ENCODE measurements at regions not wholly inside any gene's neighbourhood (a gene's known extent, or its start where the extent isn't known, plus 50 kb on each side); places are given as distances from the start of the nearest gene placed in this dataset.

- DNase-seq = no peak
These were observed 182.4 kb upstream of the MCHR2 start for GRCh38 chr6:100176311-100176950.

GRCh38 chr6:100175814-100176310 is 181.8 kb upstream of the MCHR2 start:
- DNase-seq = no peak

GRCh38 chr6:100173211-100173610 is 179.2 kb upstream of the MCHR2 start:
- DNase-seq = no peak

- no peak for DNase-seq
These were observed 178.3 kb upstream of the MCHR2 start for GRCh38 chr6:100172322-100172713.

DNA sequence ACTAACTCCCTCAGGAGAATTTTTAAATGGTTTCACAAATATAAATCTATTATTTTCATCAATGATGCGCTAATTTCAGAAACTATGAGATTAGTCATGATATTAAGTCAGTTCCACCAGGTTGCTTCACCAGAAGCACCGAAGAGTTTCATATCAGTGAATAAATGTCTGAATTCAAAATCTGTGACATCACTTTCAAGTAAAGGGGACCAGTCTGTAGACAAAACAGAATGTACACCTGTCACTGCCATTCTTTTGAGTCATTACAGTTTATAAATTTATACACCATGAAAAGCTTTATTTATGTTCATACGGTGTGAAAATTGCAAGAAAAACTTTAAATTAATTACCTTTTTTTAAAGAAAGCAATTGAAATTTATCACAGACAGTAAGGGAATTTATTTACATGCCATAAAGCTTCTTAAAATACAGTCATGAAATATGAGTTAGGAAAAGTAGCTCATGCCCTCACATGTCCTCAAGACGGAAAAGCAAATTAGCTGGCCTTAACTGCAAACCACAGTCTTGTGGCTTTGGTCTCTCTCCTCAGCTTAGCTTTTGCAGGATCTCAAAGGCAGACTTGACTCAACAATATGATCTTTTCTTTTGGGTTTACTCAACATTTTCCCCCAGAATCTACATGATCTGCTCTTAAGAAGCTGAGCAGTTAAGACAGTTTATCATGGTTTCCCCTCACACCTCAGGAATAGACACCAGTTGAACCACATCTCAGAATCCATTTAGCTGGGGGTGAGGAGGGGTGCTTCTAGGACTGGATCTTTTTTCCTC is 177.7 kb upstream of the MCHR2 start:
- DNase-seq = no peak

- DNase-seq = no peak
These were observed 174.1 kb upstream of the MCHR2 start for GRCh38 chr6:100168148-100168547.

DNA sequence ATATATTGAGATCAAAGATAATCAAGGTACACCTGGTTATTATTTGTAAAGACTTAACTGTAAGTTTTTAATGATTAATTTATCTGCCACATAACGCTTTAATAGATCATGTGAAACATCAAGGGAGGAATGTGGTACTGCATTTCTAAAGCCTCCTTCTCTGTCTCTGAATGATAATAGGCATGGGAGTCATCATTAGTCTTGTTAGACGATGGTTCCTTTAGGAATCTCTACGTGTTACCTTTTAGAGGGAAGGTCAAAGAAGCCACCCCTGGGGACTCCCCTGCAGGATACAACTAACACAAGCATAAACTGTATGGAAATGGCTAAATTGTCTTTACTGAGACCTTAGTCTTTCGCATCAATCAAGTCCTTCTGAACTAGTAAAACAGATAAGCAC is 173.6 kb upstream of the MCHR2 start:
- no peak for DNase-seq

- DNase-seq = no peak
These were observed 172.9 kb upstream of the MCHR2 start for GRCh38 chr6:100166956-100167355.

GRCh38 chr6:100165442-100165841 is 171.4 kb upstream of the MCHR2 start:
- DNase-seq = no peak

DNA sequence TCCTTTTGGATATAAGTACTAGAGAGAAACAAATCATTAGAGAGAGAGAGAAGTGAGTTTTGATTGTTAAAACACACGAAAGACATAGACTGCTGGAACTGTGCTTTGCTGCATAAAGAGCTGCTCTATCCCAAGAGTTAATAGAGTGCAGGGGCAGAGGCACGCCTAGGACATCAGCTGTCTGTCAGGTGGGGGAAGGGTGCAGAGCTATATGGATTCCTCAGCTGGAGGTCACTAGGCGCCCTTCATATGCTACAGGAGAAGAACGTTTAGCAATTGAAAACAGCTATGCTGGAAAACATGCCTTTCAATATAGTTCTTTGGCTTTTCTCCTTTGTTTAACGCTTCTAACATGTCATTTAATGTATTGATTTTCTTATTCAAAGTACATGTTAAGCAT is 169.0 kb upstream of the MCHR2 start:
- DNase-seq = no peak

DNA sequence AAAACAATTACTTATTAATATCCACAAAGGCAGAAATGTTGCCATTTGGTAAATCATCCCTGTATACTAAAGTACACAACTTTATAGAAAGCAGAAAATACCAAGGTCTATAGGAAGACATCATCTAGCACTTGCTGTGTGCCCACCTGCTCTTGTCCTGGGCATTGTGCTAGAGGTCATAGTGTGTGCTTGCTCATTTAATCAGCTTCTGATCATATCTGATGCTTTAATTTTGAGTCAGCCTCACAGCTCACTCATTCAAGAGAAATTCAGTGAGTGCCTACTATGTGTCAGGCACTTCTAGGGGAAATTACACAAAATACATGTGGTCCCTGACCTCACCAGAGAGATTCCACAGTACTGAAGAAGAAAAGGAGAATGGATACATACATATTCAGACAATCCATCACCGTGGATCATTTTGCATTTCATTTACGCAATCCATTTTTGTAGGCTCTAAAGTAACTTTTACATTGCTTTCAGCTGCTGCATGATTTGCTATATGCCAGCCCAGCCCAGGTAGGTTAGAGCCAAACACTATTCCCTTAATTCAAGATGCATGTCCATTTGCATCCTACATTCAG is 167.9 kb upstream of the MCHR2 start:
- DNase-seq = no peak

DNA sequence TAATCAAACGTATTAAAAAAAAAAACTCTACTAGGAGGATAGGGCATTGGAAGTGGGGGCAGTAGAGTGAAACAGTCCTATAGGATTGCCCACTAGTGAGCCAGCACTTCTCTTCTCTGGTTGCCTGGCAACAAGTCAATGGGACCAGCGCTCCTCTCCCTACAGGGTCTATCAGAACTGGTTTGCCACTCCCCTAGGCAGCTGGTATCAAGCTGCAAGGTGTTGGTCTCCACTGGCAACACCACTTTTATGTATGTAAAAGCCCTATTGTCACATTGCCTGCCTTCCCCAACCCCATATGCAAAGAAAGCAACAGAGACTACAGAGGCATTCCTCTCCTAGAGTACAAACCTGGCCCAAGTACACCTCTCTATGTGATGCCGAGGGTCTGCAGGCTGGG is 166.9 kb upstream of the MCHR2 start:
- no peak for DNase-seq

DNA sequence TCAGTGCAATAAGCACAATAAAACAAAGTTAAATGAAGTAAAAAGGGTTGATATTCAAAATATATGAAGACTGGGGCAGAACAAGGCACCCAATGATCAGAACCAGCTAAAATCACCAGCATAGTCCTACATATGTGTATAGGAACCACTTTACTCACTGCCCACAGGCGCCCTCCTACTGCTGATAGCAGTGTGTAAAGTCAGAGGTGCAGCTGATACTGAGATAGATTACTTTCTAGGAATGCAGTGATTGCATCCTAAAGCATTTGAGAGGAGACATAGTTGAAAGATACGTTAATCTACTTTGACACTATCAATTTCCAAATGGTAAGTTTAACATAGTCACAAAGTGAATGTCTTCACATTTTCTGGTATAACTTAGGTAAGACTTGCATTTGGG is 161.1 kb upstream of the MCHR2 start:
- DNase-seq = no peak

GRCh38 chr6:100153636-100154275 is 159.7 kb upstream of the MCHR2 start:
- DNase-seq = no peak

- DNase-seq = no peak
These were observed 158.2 kb upstream of the MCHR2 start for GRCh38 chr6:100152201-100152600.

GRCh38 chr6:100144991-100145390 is 151.0 kb upstream of the MCHR2 start:
- DNase-seq = no peak

- DNase-seq = no peak
These were observed 144.5 kb upstream of the MCHR2 start for GRCh38 chr6:100138346-100139022.

DNA sequence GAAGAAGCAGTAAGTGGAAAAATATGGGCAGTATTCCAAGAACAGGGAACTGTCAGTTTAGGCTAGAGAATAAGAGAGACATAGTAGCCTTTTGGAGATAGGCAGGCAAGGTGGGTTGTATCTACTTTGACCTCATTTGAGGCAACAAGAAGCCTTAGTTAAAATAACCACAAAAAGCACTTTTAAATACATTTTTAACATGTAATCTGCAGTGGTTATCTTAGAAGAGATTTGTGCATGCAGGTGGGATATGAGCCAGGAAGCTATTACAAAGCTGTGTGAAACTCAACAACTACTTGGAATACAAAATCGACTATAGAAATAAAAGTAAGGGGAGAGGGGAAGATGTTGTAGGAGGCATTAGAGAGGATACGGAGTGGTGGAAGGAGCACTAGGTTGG is 143.7 kb upstream of the MCHR2 start:
- no peak for DNase-seq

- no peak for DNase-seq
These were observed 142.6 kb upstream of the MCHR2 start for GRCh38 chr6:100136590-100136989.

- no peak for DNase-seq
These were observed 142.0 kb upstream of the MCHR2 start for GRCh38 chr6:100135977-100136376.

DNA sequence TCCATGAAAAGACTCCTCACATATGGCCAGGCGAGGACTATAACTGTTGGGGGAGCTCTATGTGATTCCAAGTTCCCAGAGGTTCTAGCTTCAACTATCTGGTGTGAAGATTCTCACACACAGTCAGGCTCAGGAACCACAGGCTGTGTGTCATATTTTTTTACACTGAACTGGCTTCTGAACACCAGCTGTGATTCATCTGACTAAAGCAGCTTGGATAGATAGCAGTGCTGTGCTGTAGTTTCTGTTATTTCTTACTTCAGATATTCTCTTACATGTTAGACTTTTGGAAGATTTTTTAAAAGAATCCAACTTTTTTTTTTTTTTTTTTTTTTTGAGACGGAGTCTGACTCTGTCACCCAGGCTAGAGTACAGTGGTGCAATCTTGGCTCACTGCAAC is 140.7 kb upstream of the MCHR2 start:
- no peak for DNase-seq

DNA sequence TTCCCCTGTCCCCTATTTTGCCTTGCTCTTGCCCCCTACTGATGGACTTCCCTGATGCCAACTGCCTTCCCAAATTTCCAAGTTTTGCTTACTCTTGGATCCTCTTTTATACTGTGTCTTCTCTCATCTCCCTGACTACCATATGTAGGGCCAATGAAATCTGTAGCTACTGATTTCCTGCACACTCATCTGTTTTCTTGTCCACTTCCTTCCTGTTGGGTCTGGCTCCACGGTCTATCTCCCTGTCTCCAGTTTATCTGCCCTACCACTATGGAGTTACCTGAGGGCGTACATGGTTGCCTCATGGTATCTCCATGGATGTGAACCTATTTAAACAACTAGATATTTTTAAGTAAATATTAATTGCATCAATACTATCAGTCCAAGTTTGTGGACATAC is 140.3 kb upstream of the MCHR2 start:
- DNase-seq = no peak

GRCh38 chr6:100132005-100132404 is 138.0 kb upstream of the MCHR2 start:
- DNase-seq = no peak
